Right lobe of liver (tissue), 4 donors: ENCODE measurements at regions not wholly inside any gene's neighbourhood (a gene's known extent, or its start where the extent isn't known, plus 50 kb on each side); places are given as distances from the start of the nearest gene placed in this dataset.

Source experiments
- CTCF ChIP-seq, 4 donors: fragments of 200-600 bp in 3 of 4; fragments of 450-650 bp in 1 of 4; IDR thresholded peaks; one replicate each; pipeline versions ENCODE4 v1.5.1 to v1.8.0; 2016 to 2022; ENCODE audit warnings: antibody characterized with exemption in 4 of 4, mild to moderate bottlenecking in 2 of 4
- POLR2A ChIP-seq: fragments of 450-650 bp; IDR thresholded peaks from one replicate; pipeline ENCODE4 v1.6.1; 2017; ENCODE audit warnings: antibody characterized with exemption, mild to moderate bottlenecking
- donor health status: DM: no; HTN: no; CAD: no.
- donor health status: DM: no; HTN: no; CAD: no.
- donor health status: DM: no; HTN: yes; CAD: no.

GRCh38 chr9:118954857-118955256 lies 414.4 kb downstream of the BRINP1 start:
- no peak for TF ChIP-seq CTCF (IDR thresholded peaks at IDR 0.05)
- TF ChIP-seq POLR2A: no peak
